CD4-positive, alpha-beta memory T cell (primary cell): ENCODE measurements at regions not wholly inside any gene's neighbourhood (a gene's known extent, or its start where the extent isn't known, plus 50 kb on each side); places are given as distances from the start of the nearest gene placed in this dataset.
"Not testable (repeated sequence)": the region's sequence is repeated elsewhere in the genome, so short reads cannot be mapped to it uniquely, and the experiment has no call there.

Experiments
- CTCF ChIA-PET: fragments of 350-600 bp; sonication (Branson Sonifier 250); formaldehyde crosslinking; loops from one replicate; lab custom pipeline; 2021; ENCODE audit warnings: inconsistent platforms; ENCODE audit not compliant: partially characterized antibody; lab: Charles Lee
- POLR2A ChIA-PET: fragments of 350-600 bp; sonication (Branson Sonifier 250); formaldehyde crosslinking; loops from one replicate; lab custom pipeline; 2021; ENCODE audit not compliant: partially characterized antibody; lab: Charles Lee
- DNase-seq, 5 donors: peaks; one replicate each; pipeline versions ENCODE4 v3.0.0 to v3.0.0-alpha.2; 2020 to 2022; ENCODE audit warnings: mixed read lengths in 1 of 5
- H3K27ac ChIP-seq: one replicate; pipeline ENCODE4 v1.7.0; 2013; ENCODE audit warnings: low read depth, low read length
- H3K27me3 ChIP-seq: 2 replicates; pipeline ENCODE4 v1.7.0; 2013; ENCODE audit warnings: mild to moderate bottlenecking, low read length, moderate library complexity; ENCODE audit not compliant: insufficient read depth
- H3K36me3 ChIP-seq: 2 replicates; pipeline ENCODE4 v1.7.0; 2013; ENCODE audit warnings: mild to moderate bottlenecking, low read length, moderate library complexity; ENCODE audit not compliant: insufficient read depth
- H3K4me1 ChIP-seq: 2 replicates; pipeline ENCODE4 v1.7.0; 2013; ENCODE audit warnings: mild to moderate bottlenecking, low read length, moderate library complexity; ENCODE audit not compliant: insufficient read depth
- H3K4me3 ChIP-seq, 2 donors: one replicate each; pipeline ENCODE4 v1.7.0; 2013; ENCODE audit warnings: low read length in 2 of 2, mild to moderate bottlenecking in 1 of 2
- H3K9me3 ChIP-seq, 2 donors: one replicate each; pipeline ENCODE4 v1.7.0; 2013; ENCODE audit warnings: low read length in 2 of 2, control low read depth in 1 of 2; ENCODE audit not compliant: control insufficient read depth in 1 of 2
- H3K27ac Mint-ChIP-seq, 7 donors: one replicate each; pipeline ENCODE4 v1.8.0; 2020 to 2021; ENCODE audit warnings: mixed read lengths in 7 of 7, mild to moderate bottlenecking in 6 of 7, inconsistent platforms in 3 of 7, moderate library complexity in 3 of 7
- H3K27me3 Mint-ChIP-seq, 2 donors: one replicate each; pipeline ENCODE4 v1.8.0; 2020 to 2021; ENCODE audit warnings: mixed read lengths in 2 of 2
- H3K36me3 Mint-ChIP-seq, 2 donors: one replicate each; pipeline ENCODE4 v1.8.0; 2020 to 2021; ENCODE audit warnings: mixed read lengths in 2 of 2, inconsistent platforms in 1 of 2, mild to moderate bottlenecking in 1 of 2
- H3K4me1 Mint-ChIP-seq, 4 donors: one replicate each; pipeline ENCODE4 v1.8.0; 2020 to 2021; ENCODE audit warnings: mixed read lengths in 4 of 4, mild to moderate bottlenecking in 1 of 4
- H3K4me3 Mint-ChIP-seq, 8 donors: one replicate each; pipeline ENCODE4 v1.8.0; 2020 to 2021; ENCODE audit warnings: mixed read lengths in 8 of 8, mild to moderate bottlenecking in 7 of 8, moderate library complexity in 6 of 8, inconsistent platforms in 3 of 8
- H3K9me3 Mint-ChIP-seq, 8 donors: one replicate each; pipeline ENCODE4 v1.8.0; 2020 to 2021; ENCODE audit warnings: mixed read lengths in 8 of 8, mild to moderate bottlenecking in 5 of 8, inconsistent platforms in 3 of 8, moderate library complexity in 1 of 8
- intact Hi-C: fragments of 100-400 bp; cut with micrococcal nuclease; formaldehyde crosslinking; loops from one replicate; pipeline ENCODE4 v1.15.1; 2023

DNA sequence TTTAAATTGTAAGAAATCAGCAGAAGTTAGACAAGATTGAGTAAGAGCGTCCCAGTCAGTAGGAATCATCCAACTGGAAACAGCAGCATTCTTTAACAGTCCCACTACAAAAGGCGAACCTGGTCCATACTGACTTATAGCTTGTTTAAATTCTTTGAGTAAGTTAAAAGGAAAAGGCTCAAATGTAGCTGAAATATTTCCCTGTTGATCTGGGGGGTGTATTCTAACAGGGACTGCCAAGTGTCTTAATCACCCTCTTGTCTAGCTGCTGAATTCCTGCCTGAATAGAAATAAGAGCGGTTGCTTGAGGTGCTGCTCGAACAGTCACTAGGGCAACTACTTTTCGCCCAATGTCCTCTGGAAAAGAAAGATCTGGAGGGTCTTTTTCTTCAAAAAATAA lies 56.4 kb upstream of the FMNL2 start:
- Mint-ChIP-seq H3K27me3 (peaks cover 0 to 5% of the 10 kb centered on the region in 2 donors), H3K4me1 (no peaks in the 10 kb centered on the region), H3K27ac (no peak overlapping the region), H3K4me3 (no peak overlapping the region), H3K36me3 (no peaks in the 10 kb centered on the region), H3K9me3 (peaks cover 0 to 33% (median 23%) of the 10 kb centered on the region in 8 donors)
- ChIA-PET POLR2A (no interaction called here), CTCF (no interaction called here)
- intact Hi-C loops = no loop called here
- no peaks in the 10 kb centered on the region for H3K9me3 ChIP-seq
- H3K36me3 ChIP-seq = no peaks in the 10 kb centered on the region
- H3K27me3 ChIP-seq = no peaks in the 10 kb centered on the region
- H3K4me1 ChIP-seq = no peaks in the 10 kb centered on the region
- no peak for DNase-seq
- no peak overlapping the region for H3K4me3 ChIP-seq
- no peak overlapping the region for H3K27ac ChIP-seq

DNA sequence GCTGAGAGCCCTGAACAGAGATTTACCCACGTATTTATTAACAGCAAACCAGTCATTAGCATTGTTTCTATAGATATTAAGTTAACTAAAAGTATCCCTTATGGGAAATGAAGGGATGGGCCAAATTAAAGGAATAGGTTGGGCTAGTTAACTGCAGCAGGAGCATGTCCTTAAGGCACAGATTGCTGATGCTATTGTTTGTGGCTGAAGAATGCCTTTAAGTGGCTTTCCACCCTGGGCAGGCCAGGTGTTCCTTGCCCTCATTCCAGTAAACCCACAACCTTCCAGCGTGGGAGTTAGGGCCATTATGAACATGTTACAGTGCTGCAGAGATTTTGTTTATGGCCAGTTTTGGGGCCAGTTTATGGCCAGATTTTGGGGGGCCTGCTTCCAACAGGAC lies 55.6 kb upstream of the FMNL2 start:
- H3K36me3 ChIP-seq, H3K27me3 Mint-ChIP-seq, H3K9me3 ChIP-seq, H3K36me3 Mint-ChIP-seq, H3K4me1 Mint-ChIP-seq, H3K4me3 ChIP-seq, H3K4me1 ChIP-seq, H3K27me3 ChIP-seq, H3K4me3 Mint-ChIP-seq, H3K27ac ChIP-seq, DNase-seq, POLR2A ChIA-PET, H3K27ac Mint-ChIP-seq, intact Hi-C loops, CTCF ChIA-PET: not testable (repeated sequence)
- peaks cover 0 to 26% (median 19%) of the 10 kb centered on the region in 8 donors for H3K9me3 Mint-ChIP-seq

DNA sequence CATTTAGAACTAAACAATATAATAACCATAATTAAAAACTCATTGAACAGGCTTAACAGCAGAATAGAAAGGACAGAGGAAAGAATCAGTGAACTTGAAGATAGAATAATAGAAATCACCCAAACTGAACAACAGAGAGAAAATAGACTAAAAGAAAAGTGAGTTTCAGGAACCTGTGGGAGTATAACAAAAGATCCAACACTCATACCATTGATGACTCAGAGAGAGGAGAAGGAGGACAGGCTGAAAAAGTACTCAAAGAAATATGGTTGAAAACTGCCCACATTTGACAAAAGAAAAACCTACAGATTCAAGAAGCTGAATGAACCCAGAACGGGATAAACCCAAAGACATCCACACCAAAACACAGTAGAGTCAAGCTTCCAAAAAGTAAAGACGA lies 54.2 kb upstream of the FMNL2 start:
- intact Hi-C loops = no loop called here
- CTCF ChIA-PET = no interaction called here

DNA sequence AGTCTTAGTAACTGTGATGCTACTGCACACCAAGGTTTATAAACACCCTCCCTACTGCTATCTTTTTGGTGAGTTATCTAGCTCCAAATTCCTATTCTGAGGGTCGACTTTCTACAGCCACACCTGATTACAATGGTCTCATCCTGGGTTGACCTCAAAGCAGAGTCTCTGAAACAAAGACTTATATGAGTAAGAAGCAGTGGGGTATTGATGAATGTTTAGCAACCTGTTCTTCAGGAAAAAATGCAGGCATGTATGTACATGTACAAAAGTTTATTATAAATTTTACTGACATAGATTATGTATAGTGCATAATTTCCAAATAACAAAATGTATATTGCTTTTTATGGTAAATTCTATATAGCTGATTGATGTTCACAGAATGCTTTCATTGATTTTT lies 51.6 kb upstream of the FMNL2 start:
- no peak overlapping the region for H3K27ac ChIP-seq
- Mint-ChIP-seq H3K4me1 (no peaks in the 10 kb centered on the region), H3K27me3 (peaks cover 0 to 2% of the 10 kb centered on the region in 2 donors), H3K36me3 (no peaks in the 10 kb centered on the region), H3K9me3 (peaks cover 0 to 13% (median 6%) of the 10 kb centered on the region in 8 donors), H3K27ac (no peak overlapping the region), H3K4me3 (no peak overlapping the region)
- ChIA-PET CTCF (interaction anchor here (1.0 kb wide), 1 partner anchor 10 kb away, joined by 3 read pairs; no protein-coding TSS in a partner anchor), POLR2A (no interaction called here)
- no peaks in the 10 kb centered on the region for H3K27me3 ChIP-seq
- no peak for DNase-seq
- H3K9me3 ChIP-seq = no peaks in the 10 kb centered on the region
- H3K36me3 ChIP-seq = no peaks in the 10 kb centered on the region
- H3K4me1 ChIP-seq = no peaks in the 10 kb centered on the region
- intact Hi-C loops = no loop called here
- no peak overlapping the region for H3K4me3 ChIP-seq

More for the DNA sequence above, 54.2 kb upstream of the FMNL2 start:
- Mint-ChIP-seq H3K27ac (peak overlapping the region in 1 of 7 donors; percentile 5), H3K27me3 (peaks cover 0 to 5% of the 10 kb centered on the region in 2 donors), H3K4me3 (no peak overlapping the region), H3K9me3 (peaks cover 0 to 16% (median 11%) of the 10 kb centered on the region in 8 donors), H3K4me1 (no peaks in the 10 kb centered on the region), H3K36me3 (no peaks in the 10 kb centered on the region)
- Histone ChIP-seq H3K4me3 (no peak overlapping the region), H3K27ac (no peak overlapping the region), H3K9me3 (no peaks in the 10 kb centered on the region), H3K4me1 (no peaks in the 10 kb centered on the region), H3K27me3 (no peaks in the 10 kb centered on the region), H3K36me3 (no peaks in the 10 kb centered on the region)
- POLR2A ChIA-PET = no interaction called here
- DNase-seq = no peak

DNA sequence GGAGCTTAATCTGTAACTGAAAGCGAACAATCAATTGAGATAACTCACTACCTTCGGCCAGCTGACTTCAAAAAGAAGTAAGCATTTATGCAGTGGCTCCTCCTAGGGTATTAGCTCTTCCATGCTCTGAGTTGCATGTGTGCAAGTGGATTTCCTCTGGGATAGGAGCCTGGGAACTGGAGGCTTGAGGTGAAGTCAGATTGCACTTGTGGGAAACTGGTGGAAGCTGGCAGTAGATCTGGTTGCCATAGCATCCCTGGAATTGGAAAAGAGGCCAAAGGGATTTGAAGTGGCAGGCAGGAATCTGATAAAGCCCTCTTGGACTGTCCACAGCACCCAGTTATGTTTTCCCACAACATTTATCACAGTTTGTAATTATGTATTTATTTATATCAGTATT lies 50.6 kb upstream of the FMNL2 start:
- no peak overlapping the region for H3K4me3 Mint-ChIP-seq
- Histone ChIP-seq H3K4me1 (no peaks in the 10 kb centered on the region), H3K4me3 (no peak overlapping the region), H3K36me3 (no peaks in the 10 kb centered on the region), H3K9me3 (no peaks in the 10 kb centered on the region), H3K27me3 (no peaks in the 10 kb centered on the region), H3K27ac (no peak overlapping the region)
- H3K4me1 Mint-ChIP-seq = no peaks in the 10 kb centered on the region
- no peak overlapping the region for H3K27ac Mint-ChIP-seq
- POLR2A ChIA-PET = no interaction called here
- H3K27me3 Mint-ChIP-seq = peaks cover 0 to 2% of the 10 kb centered on the region in 2 donors
- intact Hi-C loops = no loop called here
- DNase-seq = no peak
- CTCF ChIA-PET = interaction anchor here (1.0 kb wide), 1 partner anchor 9 kb away, joined by 3 read pairs; no protein-coding TSS in a partner anchor
- H3K9me3 Mint-ChIP-seq = peaks cover 0 to 6% (median 3%) of the 10 kb centered on the region in 8 donors
- H3K36me3 Mint-ChIP-seq = no peaks in the 10 kb centered on the region
